HG02642 (cell line): ENCODE measurements at regions not wholly inside any gene's neighbourhood (a gene's known extent, or its start where the extent isn't known, plus 50 kb on each side); places are given as distances from the start of the nearest gene placed in this dataset.

ENCODE experiments used
- ATAC-seq: cut with Tn5 transposase; IDR thresholded peaks from one replicate; pipeline ENCODE4 v1.9.1; 2021; ENCODE audit warnings: mild to moderate bottlenecking; ENCODE audit not compliant: unreplicated experiment, poor library complexity

DNA sequence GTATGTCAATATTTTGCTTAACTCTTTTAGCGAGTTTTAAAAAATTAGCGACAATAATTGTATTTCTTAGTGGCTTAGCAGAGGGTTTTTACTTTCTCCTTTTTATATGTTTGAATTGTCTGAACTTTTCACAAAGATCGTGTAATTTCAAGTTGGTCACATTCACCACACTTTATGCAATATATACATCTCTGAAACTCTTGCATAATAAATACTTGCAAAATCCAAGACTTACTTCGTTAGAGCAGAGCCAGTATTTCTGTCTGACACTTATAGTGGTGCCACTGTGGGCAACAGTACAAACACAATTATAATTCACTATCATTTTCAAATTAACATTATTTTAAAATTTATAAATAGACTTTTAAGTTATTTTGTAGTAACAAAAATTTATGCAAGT, 62.0 kb downstream of the SUCNR1 start:
- ATAC-seq: no peak

GRCh38 chr3:151940481-151940880, 67.0 kb downstream of the SUCNR1 start:
- no peak for ATAC-seq

GRCh38 chr3:151943539-151943938, 70.1 kb downstream of the SUCNR1 start:
- no peak for ATAC-seq

DNA sequence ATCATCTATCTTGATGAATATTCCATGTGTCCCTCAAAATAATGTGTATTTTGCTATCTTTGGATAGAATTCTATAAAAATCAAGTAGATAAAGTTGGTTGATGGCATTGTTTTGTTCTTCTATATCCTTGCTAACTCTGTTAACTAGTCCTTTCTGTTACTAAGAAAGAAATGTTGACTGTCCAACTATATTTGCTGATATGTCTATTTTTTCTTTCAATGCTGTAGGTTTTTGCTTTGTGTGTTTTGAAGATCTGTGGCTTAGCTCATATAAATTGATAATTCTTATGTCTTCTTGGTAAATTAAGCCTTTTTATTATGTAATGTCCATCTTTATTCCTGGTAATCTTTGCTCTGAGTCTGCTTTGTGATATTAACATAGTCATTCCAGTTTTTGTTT, 70.9 kb downstream of the SUCNR1 start:
- ATAC-seq: no peak

DNA sequence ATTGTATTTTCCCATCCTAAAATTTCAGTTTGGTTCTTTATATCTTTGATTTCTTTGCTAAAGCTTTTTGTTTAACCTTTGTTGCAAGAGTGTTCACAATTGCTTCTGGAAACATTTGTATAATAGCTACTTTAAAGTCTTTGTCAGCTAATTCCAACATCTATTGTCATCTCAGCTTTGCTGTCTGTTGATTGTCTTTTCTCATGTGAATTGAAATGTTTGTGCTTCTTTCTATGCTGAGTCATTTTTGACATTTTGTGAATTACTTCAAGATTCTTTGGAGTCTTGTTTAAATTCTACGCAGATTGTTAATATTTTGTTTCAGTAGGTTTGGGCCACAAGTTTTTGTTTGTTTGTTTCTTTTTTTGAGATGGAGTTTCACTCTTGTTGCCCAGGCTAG, 73.2 kb downstream of the SUCNR1 start:
- ATAC-seq: no peak

GRCh38 chr3:151949706-151950105, 76.3 kb downstream of the SUCNR1 start:
- ATAC-seq: no peak

DNA sequence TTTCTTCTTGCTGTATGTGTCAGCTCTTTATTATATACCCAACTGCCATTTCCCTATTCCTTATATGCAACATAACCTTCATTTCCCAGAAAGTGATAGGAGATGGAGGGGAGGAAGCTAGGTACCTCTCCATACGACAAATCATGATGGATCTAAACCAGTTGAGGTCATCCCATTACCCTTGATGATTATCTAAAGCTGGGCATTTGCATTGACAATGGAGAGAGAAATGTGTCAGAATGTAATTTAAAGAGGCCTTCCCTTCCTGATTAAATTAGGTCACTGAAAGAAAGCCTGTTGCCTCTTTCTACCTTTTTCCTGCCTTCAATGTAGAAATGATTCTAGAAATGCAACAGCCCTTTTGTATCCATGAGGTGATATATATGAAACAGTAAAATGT, 81.9 kb downstream of the SUCNR1 start:
- ATAC-seq: no peak

DNA sequence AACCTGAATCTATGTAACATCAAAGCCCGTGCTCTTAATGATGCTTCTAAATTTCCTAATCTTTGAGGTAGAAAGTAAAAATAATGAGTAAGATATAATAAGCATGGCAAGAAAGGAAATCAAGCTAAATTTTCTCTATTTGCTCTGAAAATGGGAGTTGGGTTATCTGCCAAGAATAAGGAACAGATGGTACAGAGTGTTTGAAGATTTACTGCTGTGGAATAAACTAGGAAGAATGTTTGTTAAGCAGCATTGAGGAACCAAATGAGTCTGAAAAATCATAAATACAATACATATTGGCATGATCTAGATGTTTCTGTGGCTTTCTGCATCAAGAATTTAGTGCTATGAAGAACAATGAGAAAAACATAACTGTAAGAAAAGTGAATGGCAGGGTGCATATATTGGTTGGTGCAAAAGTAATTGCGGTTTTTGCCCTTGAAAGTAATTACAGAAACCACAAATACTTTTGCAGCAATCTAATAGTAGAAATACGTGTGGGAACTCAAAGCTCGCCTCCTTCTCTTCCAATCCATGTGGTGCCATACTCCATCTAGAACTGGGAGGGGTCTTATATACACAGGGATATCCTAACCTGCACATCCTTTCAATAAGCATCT, 87.6 kb downstream of the SUCNR1 start:
- ATAC-seq: no peak

DNA sequence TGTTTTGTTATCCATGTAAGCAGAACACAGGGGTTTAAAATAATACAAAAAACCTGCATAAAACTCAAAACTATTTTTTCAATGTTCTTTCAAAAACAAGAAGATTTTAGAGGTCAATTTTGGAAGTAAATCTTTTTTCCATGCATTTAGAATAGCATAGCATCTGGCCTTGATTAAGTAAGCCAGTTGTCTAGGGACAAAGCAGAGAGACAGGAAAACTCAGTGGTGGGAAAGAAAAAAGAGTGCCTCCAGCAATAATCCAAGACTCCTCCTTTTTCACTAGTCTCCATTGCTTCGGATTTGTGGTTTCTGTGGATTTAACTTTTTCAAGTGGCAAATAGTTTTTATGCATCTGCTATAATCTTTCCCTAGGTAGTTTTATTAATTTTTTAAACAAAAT, 88.9 kb downstream of the SUCNR1 start:
- ATAC-seq: no peak

DNA sequence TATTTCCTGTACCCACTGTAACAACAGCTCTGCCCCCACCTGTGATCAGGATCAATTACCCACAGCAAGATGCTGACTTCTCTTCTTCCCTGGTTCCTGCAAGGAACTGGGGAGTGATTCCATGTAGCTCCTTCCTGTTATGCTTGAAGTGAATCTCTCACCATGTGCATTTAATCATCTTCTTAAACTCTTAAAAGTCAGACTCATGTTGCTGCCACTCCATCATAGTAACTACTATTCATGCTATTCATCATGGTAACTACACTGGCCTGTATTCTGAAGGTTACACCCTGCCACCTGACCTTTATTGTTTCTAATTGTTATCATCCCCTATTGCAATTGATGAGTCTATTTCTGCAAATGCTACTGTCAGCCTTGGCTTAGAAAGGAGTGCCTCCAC, 89.5 kb downstream of the SUCNR1 start:
- no peak for ATAC-seq

DNA sequence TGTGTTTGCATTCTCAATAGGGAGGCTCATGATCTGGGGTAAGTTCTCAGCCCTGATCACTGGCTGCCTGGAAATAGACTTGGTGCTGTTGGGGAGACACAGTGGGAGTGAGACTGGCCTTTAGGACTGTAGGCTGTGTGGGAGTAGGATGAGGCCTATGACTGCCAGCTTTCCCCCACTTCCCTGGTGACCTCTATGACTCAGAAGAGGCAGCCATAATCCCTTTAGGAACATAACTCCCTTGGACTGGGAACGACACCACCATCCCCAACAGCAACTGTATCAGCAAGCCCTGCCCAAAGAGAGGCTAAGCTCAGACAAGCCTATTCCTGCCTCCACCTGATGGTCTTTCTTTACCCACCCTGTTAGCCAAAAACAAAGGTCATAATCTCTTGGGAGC, 91.3 kb downstream of the SUCNR1 start:
- no peak for ATAC-seq

GRCh38 chr3:151969026-151969642, 95.7 kb downstream of the SUCNR1 start:
- ATAC-seq: no peak

- no peak for ATAC-seq
These were observed 98.6 kb downstream of the SUCNR1 start for GRCh38 chr3:151971814-151972579.

DNA sequence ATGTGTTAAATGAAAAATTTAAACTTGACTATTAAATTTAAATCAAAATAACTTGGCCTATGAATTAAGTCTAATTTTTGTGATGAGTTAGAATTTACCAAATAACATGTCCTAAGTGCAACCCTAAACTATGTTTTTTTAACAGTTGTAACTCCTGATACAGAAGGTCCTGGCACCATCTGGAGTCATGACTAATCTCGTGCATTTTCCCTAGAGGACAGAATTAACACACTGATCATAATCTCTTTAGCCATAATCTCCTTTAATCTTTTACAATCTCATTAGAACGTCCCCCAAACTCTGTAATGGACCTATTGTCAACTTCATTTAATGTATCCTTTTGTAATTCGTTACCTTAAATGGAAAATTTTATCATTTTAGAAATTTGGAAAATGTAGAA, 100.6 kb downstream of the SUCNR1 start:
- no peak for ATAC-seq

DNA sequence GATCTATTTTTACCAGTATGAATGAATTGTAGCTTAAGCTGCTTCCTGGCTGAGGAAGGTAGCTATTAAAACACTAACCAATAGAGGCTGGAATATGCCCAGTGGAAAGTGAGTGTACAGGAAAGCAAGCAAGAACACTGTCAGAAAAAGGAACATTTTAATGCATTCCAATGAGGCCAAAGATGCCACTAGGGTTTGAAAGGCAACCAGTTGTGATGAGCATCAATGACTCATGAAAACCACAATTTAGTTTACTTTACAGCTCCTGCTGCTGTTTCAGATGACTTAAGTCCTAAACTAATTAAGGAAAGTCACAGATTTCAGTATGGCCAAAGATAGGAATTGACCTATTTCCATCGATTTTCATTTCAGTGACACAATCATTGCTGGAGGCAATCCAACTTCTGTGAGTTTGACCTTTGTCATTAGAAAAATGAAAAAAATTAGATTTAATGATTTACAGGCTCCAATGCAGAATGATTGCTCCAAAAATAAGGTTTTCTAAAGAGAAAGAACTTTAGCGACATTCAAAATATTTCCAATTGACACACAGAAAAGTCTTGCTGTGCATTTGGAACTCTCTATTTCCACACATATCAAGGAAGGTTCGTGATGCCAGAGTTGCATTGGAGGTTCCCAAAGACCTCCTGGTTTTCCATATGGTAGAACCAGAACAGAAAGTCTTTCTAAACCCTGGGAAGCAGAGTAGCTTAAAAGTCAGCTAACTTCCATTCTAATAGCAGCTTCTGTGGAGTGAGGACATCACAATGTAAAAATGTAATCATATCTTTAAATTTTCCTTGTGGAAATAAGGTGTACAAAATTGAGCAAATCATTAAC, 103.0 kb downstream of the SUCNR1 start:
- no peak for ATAC-seq

DNA sequence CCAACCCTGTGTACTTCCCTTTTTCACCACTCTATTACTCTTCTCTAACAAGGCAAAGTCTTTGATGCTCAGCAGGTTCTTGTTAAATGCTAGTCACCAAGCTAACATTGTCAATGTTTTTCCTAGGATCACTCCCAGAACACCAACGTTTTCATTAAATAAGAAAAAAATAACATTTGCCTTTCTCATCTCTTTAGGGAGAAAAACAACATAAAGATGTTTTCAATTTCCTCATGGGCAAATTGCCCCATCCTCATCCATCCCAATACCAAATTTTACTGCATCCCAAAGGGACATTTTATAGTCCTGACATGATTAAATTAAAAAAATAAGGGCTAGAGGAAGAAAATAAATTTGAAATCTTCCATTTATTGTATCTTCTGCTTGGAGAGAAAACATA, 106.5 kb downstream of the SUCNR1 start:
- no peak for ATAC-seq

DNA sequence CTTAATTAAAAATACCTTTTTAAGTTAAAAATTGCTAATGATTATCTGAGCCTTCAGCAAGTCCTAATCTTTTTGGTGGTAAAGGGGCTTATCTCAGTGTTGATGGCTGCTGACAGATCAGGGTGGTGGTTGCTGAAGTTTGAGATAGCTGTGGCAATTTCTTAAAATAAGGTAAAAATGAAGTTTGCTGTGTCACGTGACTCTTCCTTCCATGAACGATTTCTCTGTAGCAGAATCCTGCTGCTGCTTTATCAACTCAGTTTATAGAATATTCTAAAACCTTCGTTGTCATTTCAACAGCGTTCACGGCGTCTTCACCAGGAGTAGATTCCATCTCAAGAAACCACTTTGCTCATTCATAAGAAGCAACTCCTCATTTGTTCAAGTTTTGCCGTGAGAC, 110.1 kb downstream of the SUCNR1 start:
- no peak for ATAC-seq

DNA sequence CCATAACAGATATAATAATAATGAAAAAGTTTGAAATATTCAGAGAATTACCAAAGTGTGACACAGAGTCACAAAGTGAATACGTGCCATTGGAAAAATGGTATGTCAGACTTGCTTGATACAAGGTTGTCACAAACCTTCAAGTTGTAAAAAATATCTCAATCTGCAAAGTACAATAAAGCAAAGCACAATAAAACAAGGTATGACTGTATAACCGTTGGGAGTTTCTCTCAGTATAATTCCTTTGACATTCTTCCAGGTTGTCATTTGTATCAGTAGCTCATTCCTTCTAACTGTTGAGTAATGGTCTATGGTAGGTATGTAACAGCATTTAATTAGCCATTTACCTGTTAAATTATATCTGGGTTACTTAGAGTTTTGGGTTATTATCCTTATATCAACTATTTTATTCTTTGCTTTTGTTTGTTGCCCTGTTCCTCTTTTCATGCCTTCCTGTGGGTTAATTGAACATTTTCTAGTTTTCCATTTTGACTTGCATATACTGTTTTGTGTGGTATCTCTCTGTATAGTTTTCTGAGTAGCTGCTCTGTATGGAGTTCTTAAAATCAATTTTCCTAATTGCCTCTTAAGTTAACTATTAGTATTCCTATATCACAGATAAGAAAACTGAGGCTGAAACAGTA, 112.5 kb downstream of the SUCNR1 start:
- ATAC-seq: no peak

DNA sequence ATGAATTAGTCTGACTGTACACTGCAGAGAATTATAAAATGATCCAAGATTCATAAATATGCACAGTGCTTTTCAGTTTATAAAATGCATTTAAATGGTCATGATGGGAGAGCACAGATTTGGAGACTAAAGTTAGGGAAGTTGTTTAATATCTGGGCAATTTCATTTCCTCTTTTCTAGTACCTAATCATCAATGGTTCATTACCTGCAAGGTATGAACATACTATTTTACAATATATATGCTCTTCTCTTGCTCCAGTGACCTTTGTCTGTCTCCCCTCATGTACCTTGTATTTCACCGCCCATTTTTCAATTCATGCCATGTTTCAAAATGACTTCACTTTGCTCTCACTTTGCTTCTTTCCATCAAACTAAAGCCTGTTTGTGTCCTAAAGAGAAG, 114.5 kb downstream of the SUCNR1 start:
- no peak for ATAC-seq

DNA sequence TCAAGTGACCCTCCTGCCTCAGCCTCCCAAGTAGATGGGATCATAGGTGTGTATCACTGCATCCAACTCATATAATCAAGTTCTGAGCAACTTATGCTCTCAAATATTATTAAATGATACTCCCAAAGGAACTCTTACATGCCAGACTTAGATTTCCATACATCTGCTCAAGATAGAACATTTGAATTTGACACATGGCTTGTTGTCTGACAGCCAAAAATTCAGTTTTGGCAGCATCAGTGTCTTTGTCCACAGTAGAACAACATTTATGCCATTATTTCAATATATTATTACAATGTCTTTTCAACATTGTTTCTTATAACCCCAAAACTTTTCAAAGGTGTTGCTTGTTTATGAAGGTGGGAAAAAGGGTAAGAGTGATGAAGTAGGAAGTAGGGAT, 116.2 kb downstream of the SUCNR1 start:
- ATAC-seq: no peak
